Trophoblast cell (in vitro differentiated cells and primary cell): ENCODE measurements at regions not wholly inside any gene's neighbourhood (a gene's known extent, or its start where the extent isn't known, plus 50 kb on each side); places are given as distances from the start of the nearest gene placed in this dataset.
"Not testable (repeated sequence)": the region's sequence is repeated elsewhere in the genome, so short reads cannot be mapped to it uniquely, and the experiment has no call there.

Source experiments
- DNase-seq, 2 donors: peaks; one replicate each; pipeline ENCODE4 v3.0.0-alpha.2; 2016
- H2AFZ ChIP-seq: 2 replicates; pipeline ENCODE4 v1.6.1; 2013; ENCODE audit warnings: low read length, moderate library complexity, mild to moderate bottlenecking; ENCODE audit not compliant: insufficient read depth, poor library complexity
- H2AK5ac ChIP-seq: 2 replicates; pipeline ENCODE4 v1.6.1; 2013; ENCODE audit warnings: mild to moderate bottlenecking, low read length
- H2BK120ac ChIP-seq: 2 replicates; pipeline ENCODE4 v1.6.1; 2013; ENCODE audit warnings: low read length, mild to moderate bottlenecking, moderate library complexity; ENCODE audit not compliant: insufficient read depth, poor library complexity
- H2BK12ac ChIP-seq: 2 replicates; pipeline ENCODE4 v1.6.1; 2013; ENCODE audit warnings: mild to moderate bottlenecking, low read length, moderate library complexity
- H2BK5ac ChIP-seq: 2 replicates; pipeline ENCODE4 v1.6.1; 2013; ENCODE audit warnings: low read length, low read depth, moderate library complexity, mild to moderate bottlenecking; ENCODE audit not compliant: poor library complexity
- H3K14ac ChIP-seq: 2 replicates; pipeline ENCODE4 v1.6.1; 2013; ENCODE audit warnings: mild to moderate bottlenecking, low read length
- H3K18ac ChIP-seq: 2 replicates; pipeline ENCODE4 v1.6.1; 2013; ENCODE audit warnings: mild to moderate bottlenecking, low read length
- H3K23ac ChIP-seq: 2 replicates; pipeline ENCODE4 v1.6.1; 2013; ENCODE audit warnings: low read length
- H3K27ac ChIP-seq: 2 replicates; pipeline ENCODE4 v1.5.1; 2013; ENCODE audit warnings: low read depth, mild to moderate bottlenecking, inconsistent platforms, low read length, moderate library complexity
- H3K27me3 ChIP-seq: 2 replicates; pipeline ENCODE4 v1.6.1; 2013; ENCODE audit warnings: inconsistent platforms, mild to moderate bottlenecking, low read length, moderate library complexity; ENCODE audit not compliant: insufficient read depth
- H3K36me3 ChIP-seq, 2 experiments: 1 replicate in 1 of 2; 2 replicates in 1 of 2; pipeline ENCODE4 v1.6.1; 2013; ENCODE audit warnings: low read length in 2 of 2, mild to moderate bottlenecking in 2 of 2, moderate library complexity in 1 of 2; ENCODE audit not compliant: insufficient read depth in 2 of 2, control insufficient read depth in 1 of 2
- H3K4ac ChIP-seq: 2 replicates; pipeline ENCODE4 v1.6.1; 2013; ENCODE audit warnings: low read depth, mild to moderate bottlenecking, low read length, moderate library complexity
- H3K4me1 ChIP-seq, 2 experiments: 1 replicate in 1 of 2; 2 replicates in 1 of 2; pipeline ENCODE4 v1.6.1; 2013; ENCODE audit warnings: low read length in 2 of 2, mild to moderate bottlenecking in 2 of 2, moderate library complexity in 1 of 2; ENCODE audit not compliant: insufficient read depth in 2 of 2, control insufficient read depth in 1 of 2
- H3K4me2 ChIP-seq: 2 replicates; pipeline ENCODE4 v1.6.1; 2013; ENCODE audit warnings: inconsistent platforms, mild to moderate bottlenecking, low read length, moderate library complexity
- H3K4me3 ChIP-seq: 2 replicates; pipeline ENCODE4 v1.5.1; 2013; ENCODE audit warnings: mild to moderate bottlenecking, low read depth, low read length, inconsistent platforms
- H3K79me1 ChIP-seq: one replicate; pipeline ENCODE4 v1.6.1; 2013; ENCODE audit warnings: low read length
- H3K79me2 ChIP-seq: 2 replicates; pipeline ENCODE4 v1.6.1; 2013; ENCODE audit warnings: low read length, mild to moderate bottlenecking; ENCODE audit not compliant: control insufficient read depth, insufficient read depth, poor library complexity
- H3K9ac ChIP-seq: 2 replicates; pipeline ENCODE4 v1.6.1; 2013; ENCODE audit warnings: mild to moderate bottlenecking, low read length
- H3K9me3 ChIP-seq: 2 replicates; pipeline ENCODE4 v1.6.1; 2013; ENCODE audit warnings: low read depth, mild to moderate bottlenecking, control low read depth, inconsistent platforms, low read length; ENCODE audit not compliant: insufficient read depth
- H4K12ac ChIP-seq: 2 replicates; pipeline ENCODE4 v1.6.1; 2013; ENCODE audit warnings: low read depth, mild to moderate bottlenecking, low read length, moderate library complexity
- H4K8ac ChIP-seq: 2 replicates; pipeline ENCODE4 v1.6.1; 2013; ENCODE audit warnings: low read depth, mild to moderate bottlenecking, low read length, moderate library complexity
- H4K91ac ChIP-seq: one replicate; pipeline ENCODE4 v1.6.1; 2013; ENCODE audit warnings: low read depth, mild to moderate bottlenecking, low read length, moderate library complexity
- WGBS: extraction: QIAGEN DNeasy Blood & Tissue Kit; methylation state at CpG from one replicate; pipeline ENCODE4 v1.1.7; 2013; ENCODE audit warnings: missing lambda C conversion rate; ENCODE audit not compliant: insufficient read length, insufficient coverage; ENCODE audit errors: extremely low coverage; 5-methylcytosine and 5-hydroxymethylcytosine counted together

- not testable (repeated sequence) for H2BK12ac ChIP-seq, H3K4me2 ChIP-seq, H3K27ac ChIP-seq, H3K4me3 ChIP-seq, H3K79me1 ChIP-seq, H3K36me3 ChIP-seq, H3K9ac ChIP-seq, H3K23ac ChIP-seq, H2BK120ac ChIP-seq, H2AK5ac ChIP-seq, H2AFZ ChIP-seq, H3K14ac ChIP-seq, H3K79me2 ChIP-seq, H3K27me3 ChIP-seq, H3K9me3 ChIP-seq, H4K8ac ChIP-seq, H3K4ac ChIP-seq, H3K4me1 ChIP-seq, DNase-seq, H3K18ac ChIP-seq, H4K91ac ChIP-seq, H4K12ac ChIP-seq, H2BK5ac ChIP-seq
- no CpG with 5 or more reads among the region's 2 CpGs for WGBS
These were observed 54.0 kb downstream of the ZCCHC13 start for GRCh38 chrX:74358013-74358412.

GRCh38 chrX:74363914-74364313 lies 57.4 kb upstream of the SLC16A2 start:
- Histone ChIP-seq H4K8ac (no peak overlapping the region), H3K18ac (no peak overlapping the region), H4K91ac (no peak overlapping the region), H4K12ac (no peak overlapping the region), H3K14ac (no peak overlapping the region), H2BK120ac (no peak overlapping the region), H3K4me1 (no peaks in the 10 kb centered on the region), H3K36me3 (no peaks in the 10 kb centered on the region), H3K23ac (no peak overlapping the region), H3K79me1 (no peaks in the 10 kb centered on the region), H3K79me2 (no peaks in the 10 kb centered on the region), H3K27ac (no peak overlapping the region), H3K27me3 (no peaks in the 10 kb centered on the region), H2BK12ac (no peak overlapping the region), H3K9me3 (no peaks in the 10 kb centered on the region), H3K4me3 (no peak overlapping the region), H2AK5ac (no peak overlapping the region), H3K4ac (no peak overlapping the region), H2BK5ac (no peak overlapping the region), H3K4me2 (no peak overlapping the region), H2AFZ (no peak overlapping the region), H3K9ac (no peak overlapping the region)
- no CpG with 5 or more reads among the region's 1 CpG for WGBS
- no peak for DNase-seq

- DNase-seq, result no peak
- Histone ChIP-seq H3K18ac (no peak overlapping the region), H2AFZ (no peak overlapping the region), H3K79me2 (no peaks in the 10 kb centered on the region), H3K4me2 (no peak overlapping the region), H3K23ac (no peak overlapping the region), H2BK120ac (no peak overlapping the region), H2BK12ac (no peak overlapping the region), H2AK5ac (no peak overlapping the region), H3K4ac (no peak overlapping the region), H3K4me1 (no peaks in the 10 kb centered on the region), H3K27me3 (no peaks in the 10 kb centered on the region), H2BK5ac (no peak overlapping the region), H3K9ac (no peak overlapping the region), H3K9me3 (no peaks in the 10 kb centered on the region), H3K36me3 (no peaks in the 10 kb centered on the region), H3K4me3 (no peak overlapping the region), H3K14ac (no peak overlapping the region), H3K79me1 (no peaks in the 10 kb centered on the region), H4K8ac (no peak overlapping the region), H4K91ac (no peak overlapping the region), H3K27ac (no peak overlapping the region), H4K12ac (no peak overlapping the region)
- WGBS, result no CpG with 5 or more reads among the region's 1 CpG
These were observed 51.6 kb upstream of the SLC16A2 start for GRCh38 chrX:74369666-74370065.

DNA sequence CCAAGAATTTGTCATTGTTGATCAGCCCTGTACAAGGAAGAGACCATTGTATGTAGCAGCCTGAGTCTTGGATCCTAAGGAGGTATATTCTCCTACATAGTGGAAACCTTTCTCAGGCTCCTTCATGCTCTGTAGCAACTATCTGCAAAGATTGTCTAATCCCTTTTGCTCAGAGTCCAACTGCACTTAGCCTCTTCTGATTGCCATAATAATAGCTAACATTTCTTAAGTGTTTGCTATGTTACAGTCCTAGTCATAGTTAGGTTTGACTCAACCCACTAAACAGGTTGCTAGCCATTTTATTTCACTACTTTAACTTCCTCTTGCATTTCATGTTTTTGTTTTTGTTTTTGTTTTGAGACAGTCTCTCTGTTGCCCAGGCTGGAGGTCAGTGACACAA lies 50.8 kb upstream of the SLC16A2 start:
- Histone ChIP-seq H2AK5ac (no peak overlapping the region), H4K8ac (no peak overlapping the region), H2BK12ac (no peak overlapping the region), H3K36me3 (no peaks in the 10 kb centered on the region), H3K4ac (no peak overlapping the region), H4K12ac (no peak overlapping the region), H3K27ac (no peak overlapping the region), H3K9me3 (no peaks in the 10 kb centered on the region), H3K4me3 (no peak overlapping the region), H4K91ac (no peak overlapping the region), H3K18ac (no peak overlapping the region), H3K27me3 (no peaks in the 10 kb centered on the region), H3K23ac (no peak overlapping the region), H3K4me1 (no peaks in the 10 kb centered on the region), H2BK5ac (no peak overlapping the region), H3K14ac (no peak overlapping the region), H3K79me2 (no peaks in the 10 kb centered on the region), H2BK120ac (no peak overlapping the region), H3K9ac (no peak overlapping the region), H2AFZ (no peak overlapping the region), H3K4me2 (no peak overlapping the region), H3K79me1 (no peaks in the 10 kb centered on the region)
- peak in 1 of 2 donors; percentile 57 for DNase-seq
